GM12874 (cell line): ENCODE measurements at regions not wholly inside any gene's neighbourhood (a gene's known extent, or its start where the extent isn't known, plus 50 kb on each side); places are given as distances from the start of the nearest gene placed in this dataset.

ENCODE experiments used
- CTCF ChIP-seq: IDR thresholded peaks from 2 replicates; pipeline ENCODE4 v1.5.1; 2011; ENCODE audit warnings: low read depth, mild to moderate bottlenecking, control low read depth, low read length, moderate library complexity; ENCODE audit not compliant: insufficient read depth

- no peak for TF ChIP-seq CTCF
These were observed 989.4 kb upstream of the NXPH2 start for GRCh38 chr2:139769633-139770032.

GRCh38 chr2:139763705-139764104 is 983.5 kb upstream of the NXPH2 start:
- TF ChIP-seq CTCF = no peak

GRCh38 chr2:139759000-139759505 is 978.9 kb upstream of the NXPH2 start:
- no peak for TF ChIP-seq CTCF

- no peak for TF ChIP-seq CTCF
These were observed 966.7 kb upstream of the NXPH2 start for GRCh38 chr2:139746901-139747300.

GRCh38 chr2:139744273-139744672 is 964.1 kb upstream of the NXPH2 start:
- TF ChIP-seq CTCF = no peak

- TF ChIP-seq CTCF = no peak
These were observed 962.3 kb upstream of the NXPH2 start for GRCh38 chr2:139742216-139743172.

- TF ChIP-seq CTCF = no peak
These were observed 957.5 kb upstream of the NXPH2 start for GRCh38 chr2:139737659-139738058.
